Right lobe of liver (tissue), 6 donors: ENCODE measurements at regions not wholly inside any gene's neighbourhood (a gene's known extent, or its start where the extent isn't known, plus 50 kb on each side); places are given as distances from the start of the nearest gene placed in this dataset.

Experiments used
- ATAC-seq, 4 donors: fragments of 200-7000 bp; cut with Tn5 transposase; one replicate each; pipeline ENCODE4 v1.9.1; 2020; ENCODE audit warnings: mild to moderate bottlenecking in 4 of 4, moderate library complexity in 4 of 4
- DNase-seq, 3 donors: peaks; one replicate each; pipeline ENCODE4 v3.0.0-alpha.2; 2020
- H3K27ac ChIP-seq, 3 donors: fragments of 200-600 bp; one replicate each; pipeline ENCODE4 v1.8.0; 2022
- H3K27me3 ChIP-seq, 2 donors: fragments of 200-600 bp; one replicate each; pipeline ENCODE4 v1.8.0; 2022
- H3K36me3 ChIP-seq, 4 donors: fragments of 200-600 bp; sonication (generic) in 1 of 4; one replicate each; pipeline versions ENCODE4 v1.5.1 to v1.8.0; 2017 to 2022; ENCODE audit warnings: control low read depth in 1 of 4
- H3K4me1 ChIP-seq, 4 donors: fragments of 200-600 bp; sonication (generic) in 1 of 4; one replicate each; pipeline versions ENCODE4 v1.5.1 to v1.8.0; 2017 to 2022; ENCODE audit warnings: control low read depth in 1 of 4
- H3K4me3 ChIP-seq, 3 donors: fragments of 200-600 bp; one replicate each; pipeline ENCODE4 v1.8.0; 2022
- H3K9me3 ChIP-seq, 4 donors: fragments of 200-600 bp; sonication (generic) in 1 of 4; one replicate each; pipeline versions ENCODE4 v1.5.1 to v1.8.0; 2017 to 2022; ENCODE audit warnings: control low read depth in 1 of 4
- POLR2A ChIP-seq: fragments of 450-650 bp; IDR thresholded peaks from one replicate; pipeline ENCODE4 v1.6.1; 2017; ENCODE audit warnings: antibody characterized with exemption, mild to moderate bottlenecking
- WGBS: methylation state at CpG from one replicate; pipeline ENCODE4 v1.1.6; 2018; ENCODE audit warnings: low coverage, low lambda C conversion rate; ENCODE audit not compliant: insufficient coverage; ENCODE audit errors: missing lambda C conversion rate; 5-methylcytosine and 5-hydroxymethylcytosine counted together
- intact Hi-C, 2 donors: fragments of 100-400 bp; cut with DNase I; formaldehyde crosslinking; loops; one replicate each; pipeline versions ENCODE4 v1.11.2 to v1.14.1; 2022
- TF ChIP-seq, protein P1 (sequence below), 4 donors: fragments of 200-600 bp in 3 of 4; fragments of 450-650 bp in 1 of 4; IDR thresholded peaks; one replicate each; pipeline versions ENCODE4 v1.5.1 to v1.8.0; 2016 to 2022; ENCODE audit warnings: antibody characterized with exemption in 4 of 4, mild to moderate bottlenecking in 2 of 4
- donor health status: DM: no; HTN: yes; CAD: no.
- donor health status: DM: no; HTN: no; CAD: no.
- donor health status: DM: no; HTN: no; CAD: no.
- donor health status: DM: no; HTN: yes; CAD: no.
- donor health status: DM: no; HTN: yes; CAD: no.

DNA sequence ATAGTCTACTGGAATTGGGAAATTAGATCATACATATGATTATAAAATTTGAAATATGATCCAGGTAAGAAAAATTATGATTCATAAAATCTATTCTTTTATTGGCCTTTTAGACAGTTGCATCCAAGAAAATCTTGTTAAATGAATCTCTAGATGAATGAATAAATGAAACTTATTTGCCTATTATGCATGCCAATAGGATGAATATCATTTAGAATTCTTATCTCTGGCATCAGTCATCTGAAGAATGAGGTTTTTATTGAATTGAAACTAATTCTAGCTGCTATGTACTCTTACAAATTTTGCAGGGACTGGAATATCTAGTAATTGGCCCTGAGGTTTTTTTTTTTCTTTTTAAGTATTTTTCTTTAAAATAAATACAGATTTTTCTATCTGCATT is 475.5 kb downstream of the NAV3 start:
- Histone ChIP-seq H3K4me1 (no peaks in the 10 kb centered on the region), H3K4me3 (no peak overlapping the region), H3K9me3 (no peaks in the 10 kb centered on the region), H3K27ac (no peak overlapping the region), H3K36me3 (no peaks in the 10 kb centered on the region), H3K27me3 (no peaks in the 10 kb centered on the region)
- intact Hi-C loops = no loop called here
- no peak for ATAC-seq
- TF ChIP-seq POLR2A = no peak
- TF ChIP-seq, protein P1, sequence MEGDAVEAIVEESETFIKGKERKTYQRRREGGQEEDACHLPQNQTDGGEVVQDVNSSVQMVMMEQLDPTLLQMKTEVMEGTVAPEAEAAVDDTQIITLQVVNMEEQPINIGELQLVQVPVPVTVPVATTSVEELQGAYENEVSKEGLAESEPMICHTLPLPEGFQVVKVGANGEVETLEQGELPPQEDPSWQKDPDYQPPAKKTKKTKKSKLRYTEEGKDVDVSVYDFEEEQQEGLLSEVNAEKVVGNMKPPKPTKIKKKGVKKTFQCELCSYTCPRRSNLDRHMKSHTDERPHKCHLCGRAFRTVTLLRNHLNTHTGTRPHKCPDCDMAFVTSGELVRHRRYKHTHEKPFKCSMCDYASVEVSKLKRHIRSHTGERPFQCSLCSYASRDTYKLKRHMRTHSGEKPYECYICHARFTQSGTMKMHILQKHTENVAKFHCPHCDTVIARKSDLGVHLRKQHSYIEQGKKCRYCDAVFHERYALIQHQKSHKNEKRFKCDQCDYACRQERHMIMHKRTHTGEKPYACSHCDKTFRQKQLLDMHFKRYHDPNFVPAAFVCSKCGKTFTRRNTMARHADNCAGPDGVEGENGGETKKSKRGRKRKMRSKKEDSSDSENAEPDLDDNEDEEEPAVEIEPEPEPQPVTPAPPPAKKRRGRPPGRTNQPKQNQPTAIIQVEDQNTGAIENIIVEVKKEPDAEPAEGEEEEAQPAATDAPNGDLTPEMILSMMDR (IDR thresholded peaks at IDR 0.05) = no peak
- no peak for DNase-seq

DNA sequence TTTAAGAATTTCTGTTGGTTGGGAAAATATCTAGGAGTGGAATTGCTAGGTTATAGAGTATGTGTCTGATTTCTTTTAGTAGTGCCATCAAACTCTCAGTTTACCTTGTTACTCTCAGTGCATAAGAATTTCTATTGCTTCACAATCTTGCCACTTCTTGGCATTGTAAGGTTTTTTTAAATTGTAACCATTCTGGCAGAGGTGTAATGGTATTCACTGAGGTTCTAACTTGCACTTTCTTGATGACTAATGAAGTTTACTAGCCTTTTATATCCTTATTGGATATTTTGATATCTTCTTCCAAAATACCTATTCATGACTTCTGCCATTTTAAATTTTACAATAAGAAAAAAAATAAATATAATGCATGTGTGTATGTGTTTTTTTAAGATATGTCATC is 478.0 kb downstream of the NAV3 start:
- intact Hi-C loops = no loop called here

DNA sequence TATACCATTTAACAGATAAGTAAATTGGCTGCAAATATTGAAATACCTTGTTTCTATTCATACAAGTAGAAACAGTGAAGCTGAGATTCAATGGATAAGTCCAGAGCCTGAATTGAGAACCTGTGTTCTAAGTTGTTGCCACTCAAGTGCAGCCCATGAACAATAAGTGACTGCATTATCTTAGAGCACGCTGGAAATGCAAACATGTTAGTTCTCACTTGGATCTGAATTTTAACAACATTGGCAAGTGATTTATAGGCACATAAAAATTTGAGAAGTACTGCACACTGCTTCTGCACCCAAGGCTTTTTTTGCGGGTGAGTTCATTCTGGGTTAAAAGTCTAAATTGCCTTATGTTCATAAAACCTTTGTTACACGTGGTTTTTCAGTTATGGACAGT is 484.3 kb downstream of the NAV3 start:
- Histone ChIP-seq H3K4me1 (no peaks in the 10 kb centered on the region), H3K27me3 (no peaks in the 10 kb centered on the region), H3K27ac (no peak overlapping the region), H3K4me3 (no peak overlapping the region), H3K9me3 (no peaks in the 10 kb centered on the region), H3K36me3 (no peaks in the 10 kb centered on the region)
- ATAC-seq (no peak), DNase-seq (no peak)
- intact Hi-C loops = no loop called here
- no peak for TF ChIP-seq POLR2A
- TF ChIP-seq, protein P1 (IDR thresholded peaks at IDR 0.05) = no peak
- WGBS = 55% methylated on average over 3 of the region's 3 CpGs

More for the DNA sequence above, 478.0 kb downstream of the NAV3 start:
- Histone ChIP-seq H3K36me3 (no peaks in the 10 kb centered on the region), H3K4me1 (no peaks in the 10 kb centered on the region), H3K4me3 (no peak overlapping the region), H3K9me3 (no peaks in the 10 kb centered on the region), H3K27ac (no peak overlapping the region), H3K27me3 (no peaks in the 10 kb centered on the region)
- DNase-seq (no peak), ATAC-seq (no peak)
- TF ChIP-seq, protein P1 (IDR thresholded peaks at IDR 0.05) = no peak
- TF ChIP-seq POLR2A = no peak

DNA sequence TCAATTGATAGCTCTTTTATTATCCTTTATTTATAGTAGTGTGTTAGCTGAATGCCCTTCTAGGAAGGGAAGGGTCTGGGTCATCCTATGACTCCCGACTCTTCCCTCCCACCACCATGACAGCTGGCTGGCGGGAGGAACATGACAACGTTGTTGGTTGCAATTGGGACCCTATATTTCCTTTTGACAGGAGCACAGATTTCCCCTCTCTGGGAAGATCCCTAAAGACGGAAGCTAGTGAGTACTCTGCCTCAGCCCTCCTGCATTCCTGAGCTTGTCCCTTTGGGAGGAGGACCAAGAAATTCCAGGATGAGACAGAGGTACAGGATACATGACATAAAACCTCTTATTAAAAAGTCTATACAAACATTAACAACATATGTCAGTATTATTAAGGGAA is 485.4 kb downstream of the NAV3 start:
- Histone ChIP-seq H3K9me3 (no peaks in the 10 kb centered on the region), H3K4me3 (no peak overlapping the region), H3K36me3 (no peaks in the 10 kb centered on the region), H3K27ac (no peak overlapping the region), H3K27me3 (no peaks in the 10 kb centered on the region), H3K4me1 (no peaks in the 10 kb centered on the region)
- intact Hi-C loops = no loop called here
- ATAC-seq = no peak
- DNase-seq = no peak
- no peak for TF ChIP-seq POLR2A
- TF ChIP-seq, protein P1 (IDR thresholded peaks at IDR 0.05) = no peak
- WGBS = 21% methylated on average over 4 of the region's 4 CpGs

DNA sequence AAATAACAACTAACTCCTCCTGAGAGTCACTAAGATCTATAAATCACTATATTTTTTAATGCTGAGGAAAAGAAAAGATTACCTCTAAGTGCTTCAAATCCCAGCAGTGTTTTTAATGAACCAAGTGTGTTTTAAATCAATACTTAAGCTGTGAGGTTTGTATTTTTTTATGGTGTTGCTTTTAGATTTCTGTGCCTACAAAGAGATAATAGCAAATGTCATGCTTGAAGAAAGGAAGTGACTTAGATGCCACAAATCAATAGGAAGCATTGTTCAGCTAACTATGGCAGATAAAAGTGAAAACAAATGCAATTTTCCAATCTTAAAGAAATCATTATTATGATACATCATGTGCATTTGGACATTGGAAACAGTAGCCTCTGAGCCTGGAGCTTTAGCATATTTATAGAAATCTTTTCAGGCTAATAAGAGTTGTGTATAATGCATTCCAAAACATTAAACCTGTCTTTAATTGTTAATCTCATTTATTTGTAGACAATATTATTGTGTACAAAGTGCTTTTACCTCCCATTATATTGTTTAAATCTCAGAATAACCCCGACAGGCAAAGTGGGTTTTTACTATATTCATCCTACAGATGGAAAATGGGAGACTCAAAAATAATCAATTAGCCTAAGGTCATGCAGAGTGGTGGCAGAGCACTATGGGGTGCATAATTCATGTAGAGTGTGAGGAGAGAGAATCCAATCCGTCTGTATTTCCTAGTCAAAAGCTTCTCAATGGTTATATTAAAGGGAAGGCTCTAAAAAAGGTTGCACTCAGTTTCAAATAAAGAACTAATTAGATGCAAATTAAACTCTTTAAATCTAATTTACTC is 486.2 kb downstream of the NAV3 start:
- TF ChIP-seq, protein P1 (IDR thresholded peaks at IDR 0.05) = no peak
- no peak for TF ChIP-seq POLR2A
- Histone ChIP-seq H3K4me3 (no peak overlapping the region), H3K9me3 (no peaks in the 10 kb centered on the region), H3K4me1 (no peaks in the 10 kb centered on the region), H3K27ac (no peak overlapping the region), H3K27me3 (no peaks in the 10 kb centered on the region), H3K36me3 (no peaks in the 10 kb centered on the region)
- DNase-seq (no peak), ATAC-seq (no peak)
- WGBS = 72% methylated on average over 2 of the region's 2 CpGs
- intact Hi-C loops = no loop called here
